ENCODE measurements at regions not wholly inside any gene's neighbourhood (a gene's known extent, or its start where the extent isn't known, plus 50 kb on each side); places are given as distances from the start of the nearest gene placed in this dataset.

DNA sequence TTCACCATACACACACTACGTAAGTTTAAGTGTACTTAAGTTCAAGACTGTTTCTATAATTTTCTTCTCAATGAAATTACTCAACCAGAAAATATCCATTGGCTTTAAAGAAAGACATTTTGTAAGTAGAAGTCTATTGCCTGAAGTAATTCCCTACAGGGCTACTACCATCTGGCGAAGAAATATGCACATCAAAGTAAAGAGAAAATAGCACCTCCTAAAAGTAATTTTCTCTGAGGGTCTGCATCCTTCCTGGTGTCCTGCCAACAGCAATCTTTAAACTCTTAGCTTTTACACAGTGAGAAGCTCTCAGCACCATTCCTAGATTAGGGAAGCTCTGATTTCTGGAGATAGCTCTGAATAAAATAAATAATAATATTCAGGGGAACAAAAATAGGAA is 498.5 kb upstream of the TYRP1 start:
- TF ChIP-seq, protein P1, sequence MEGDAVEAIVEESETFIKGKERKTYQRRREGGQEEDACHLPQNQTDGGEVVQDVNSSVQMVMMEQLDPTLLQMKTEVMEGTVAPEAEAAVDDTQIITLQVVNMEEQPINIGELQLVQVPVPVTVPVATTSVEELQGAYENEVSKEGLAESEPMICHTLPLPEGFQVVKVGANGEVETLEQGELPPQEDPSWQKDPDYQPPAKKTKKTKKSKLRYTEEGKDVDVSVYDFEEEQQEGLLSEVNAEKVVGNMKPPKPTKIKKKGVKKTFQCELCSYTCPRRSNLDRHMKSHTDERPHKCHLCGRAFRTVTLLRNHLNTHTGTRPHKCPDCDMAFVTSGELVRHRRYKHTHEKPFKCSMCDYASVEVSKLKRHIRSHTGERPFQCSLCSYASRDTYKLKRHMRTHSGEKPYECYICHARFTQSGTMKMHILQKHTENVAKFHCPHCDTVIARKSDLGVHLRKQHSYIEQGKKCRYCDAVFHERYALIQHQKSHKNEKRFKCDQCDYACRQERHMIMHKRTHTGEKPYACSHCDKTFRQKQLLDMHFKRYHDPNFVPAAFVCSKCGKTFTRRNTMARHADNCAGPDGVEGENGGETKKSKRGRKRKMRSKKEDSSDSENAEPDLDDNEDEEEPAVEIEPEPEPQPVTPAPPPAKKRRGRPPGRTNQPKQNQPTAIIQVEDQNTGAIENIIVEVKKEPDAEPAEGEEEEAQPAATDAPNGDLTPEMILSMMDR (IDR thresholded peaks at IDR 0.05) = no peak
- TF ChIP-seq EP300 (IDR thresholded peaks at IDR 0.05; ENCODE audit: low read depth) (no peak), POLR2A (IDR thresholded peaks at IDR 0.05) (no peak)

Data from transverse colon (tissue), 3 donors.